ENCODE measurements at regions not wholly inside any gene's neighbourhood (a gene's known extent, or its start where the extent isn't known, plus 50 kb on each side); places are given as distances from the start of the nearest gene placed in this dataset.

- TF ChIP-seq CTCF (IDR thresholded peaks at IDR 0.05; ENCODE audit: unreplicated experiment in 3 of 3) = no peak
- no peak overlapping the region for H3K4me3 Mint-ChIP-seq
- no peaks in the 10 kb centered on the region for H3K36me3 Mint-ChIP-seq (ENCODE audit: low read depth)
- no peaks in the 10 kb centered on the region for H3K4me1 Mint-ChIP-seq
- peaks cover 6% of the 10 kb centered on the region for H3K9me3 Mint-ChIP-seq
- no peak overlapping the region for H3K27ac Mint-ChIP-seq
- H3K27me3 Mint-ChIP-seq (ENCODE audit: low read depth) = no peaks in the 10 kb centered on the region
Observed at GRCh38 chr18:66949419-66949818, 345.5 kb upstream of the CDH19 start.

- H3K36me3 Mint-ChIP-seq (ENCODE audit: low read depth) = no peaks in the 10 kb centered on the region
- H3K9me3 Mint-ChIP-seq = peaks cover 9% of the 10 kb centered on the region
- no peak for TF ChIP-seq CTCF (IDR thresholded peaks at IDR 0.05; ENCODE audit: unreplicated experiment in 3 of 3)
- H3K27me3 Mint-ChIP-seq (ENCODE audit: low read depth) = no peaks in the 10 kb centered on the region
- no peak overlapping the region for H3K4me3 Mint-ChIP-seq
- H3K27ac Mint-ChIP-seq = no peak overlapping the region
- H3K4me1 Mint-ChIP-seq = no peaks in the 10 kb centered on the region
Observed at GRCh38 chr18:66937546-66937945, 333.7 kb upstream of the CDH19 start.

- H3K36me3 Mint-ChIP-seq (ENCODE audit: low read depth) = no peaks in the 10 kb centered on the region
- no peaks in the 10 kb centered on the region for H3K9me3 Mint-ChIP-seq
- no peaks in the 10 kb centered on the region for H3K4me1 Mint-ChIP-seq
- H3K27me3 Mint-ChIP-seq (ENCODE audit: low read depth) = no peaks in the 10 kb centered on the region
- H3K27ac Mint-ChIP-seq = no peak overlapping the region
- no peak for TF ChIP-seq CTCF (IDR thresholded peaks at IDR 0.05; ENCODE audit: unreplicated experiment in 3 of 3)
- no peak overlapping the region for H3K4me3 Mint-ChIP-seq
Observed at GRCh38 chr18:66931010-66931409, 327.1 kb upstream of the CDH19 start.

- Mint-ChIP-seq H3K4me1 (no peaks in the 10 kb centered on the region), H3K4me3 (no peak overlapping the region), H3K9me3 (no peaks in the 10 kb centered on the region), H3K27ac (no peak overlapping the region), H3K27me3 (ENCODE audit: low read depth) (no peaks in the 10 kb centered on the region), H3K36me3 (ENCODE audit: low read depth) (no peaks in the 10 kb centered on the region)
- TF ChIP-seq CTCF (IDR thresholded peaks at IDR 0.05; ENCODE audit: unreplicated experiment in 3 of 3) = no peak
Observed at GRCh38 chr18:66916834-66917233, 312.9 kb upstream of the CDH19 start.

GRCh38 chr18:66900837-66901236 is 296.9 kb upstream of the CDH19 start:
- Mint-ChIP-seq H3K4me3 (no peak overlapping the region), H3K36me3 (ENCODE audit: low read depth) (no peaks in the 10 kb centered on the region), H3K9me3 (no peaks in the 10 kb centered on the region), H3K27me3 (ENCODE audit: low read depth) (no peaks in the 10 kb centered on the region), H3K4me1 (no peaks in the 10 kb centered on the region), H3K27ac (no peak overlapping the region)
- TF ChIP-seq CTCF (IDR thresholded peaks at IDR 0.05; ENCODE audit: unreplicated experiment in 3 of 3) = no peak

- no peaks in the 10 kb centered on the region for H3K36me3 Mint-ChIP-seq (ENCODE audit: low read depth)
- TF ChIP-seq CTCF (IDR thresholded peaks at IDR 0.05; ENCODE audit: unreplicated experiment in 3 of 3) = no peak
- no peak overlapping the region for H3K4me3 Mint-ChIP-seq
- H3K9me3 Mint-ChIP-seq = no peaks in the 10 kb centered on the region
- H3K27me3 Mint-ChIP-seq (ENCODE audit: low read depth) = no peaks in the 10 kb centered on the region
- H3K27ac Mint-ChIP-seq = no peak overlapping the region
- no peaks in the 10 kb centered on the region for H3K4me1 Mint-ChIP-seq
Observed at GRCh38 chr18:66895631-66896030, 291.7 kb upstream of the CDH19 start.
